Prostate gland (tissue), 2 donors: ENCODE measurements at regions not wholly inside any gene's neighbourhood (a gene's known extent, or its start where the extent isn't known, plus 50 kb on each side); places are given as distances from the start of the nearest gene placed in this dataset.
"Not testable (repeated sequence)": the region's sequence is repeated elsewhere in the genome, so short reads cannot be mapped to it uniquely, and the experiment has no call there.

Source experiments
- DNase-seq: peaks from one replicate; pipeline ENCODE4 v3.0.0-alpha.2; 2019; ENCODE audit warnings: low spot score
- H3K27ac ChIP-seq, 2 donors: fragments of 200-600 bp; sonication (generic); 2 replicates each; pipeline ENCODE4 v1.5.1; 2017 to 2019
- H3K27me3 ChIP-seq: fragments of 200-600 bp; sonication (generic); replicated peaks from 2 replicates; pipeline ENCODE4 v1.5.1; 2019; ENCODE audit not compliant: insufficient read depth
- H3K36me3 ChIP-seq, 2 donors: fragments of 200-600 bp; sonication (generic); 1 replicate in 1 of 2; 2 replicates in 1 of 2; pipeline versions ENCODE4 v1.5.1 to v1.8.1; 2017 to 2019
- H3K4me1 ChIP-seq: fragments of 200-600 bp; sonication (generic); replicated peaks from 2 replicates; pipeline ENCODE4 v1.5.1; 2019
- H3K4me3 ChIP-seq, 2 donors: fragments of 200-600 bp; sonication (generic); 2 replicates each; pipeline ENCODE4 v1.5.1; 2017 to 2019
- H3K9me3 ChIP-seq: fragments of 200-600 bp; sonication (generic); 2 replicates; pipeline ENCODE4 v1.5.1; 2017
- POLR2A ChIP-seq: fragments of 450-650 bp; IDR thresholded peaks from one replicate; pipeline ENCODE4 v1.6.1; 2016; ENCODE audit warnings: antibody characterized with exemption, mild to moderate bottlenecking
- POLR2AphosphoS5 ChIP-seq: sonication (generic); formaldehyde crosslinking; IDR thresholded peaks from one replicate; pipeline ENCODE4 v1.6.1; 2017; ENCODE audit warnings: antibody characterized with exemption
- WGBS: methylation state at CpG from one replicate; pipeline ENCODE4 v1.1.5; 2018; 5-methylcytosine and 5-hydroxymethylcytosine counted together
- intact Hi-C: fragments of 100-400 bp; cut with DNase I; formaldehyde crosslinking; loops from one replicate; pipeline ENCODE4 v1.14.2; 2022
- TF ChIP-seq, protein P1 (sequence below), 4 experiments: fragments of 200-600 bp in 2 of 4; fragments of 450-650 bp in 2 of 4; sonication (generic) in 2 of 4; IDR thresholded peaks; 1 replicate in 3 of 4; 2 replicates in 1 of 4; pipeline ENCODE4 v1.5.1; 2016 to 2019; ENCODE audit warnings: antibody characterized with exemption in 4 of 4, mild to moderate bottlenecking in 2 of 4, moderate library complexity in 2 of 4

DNA sequence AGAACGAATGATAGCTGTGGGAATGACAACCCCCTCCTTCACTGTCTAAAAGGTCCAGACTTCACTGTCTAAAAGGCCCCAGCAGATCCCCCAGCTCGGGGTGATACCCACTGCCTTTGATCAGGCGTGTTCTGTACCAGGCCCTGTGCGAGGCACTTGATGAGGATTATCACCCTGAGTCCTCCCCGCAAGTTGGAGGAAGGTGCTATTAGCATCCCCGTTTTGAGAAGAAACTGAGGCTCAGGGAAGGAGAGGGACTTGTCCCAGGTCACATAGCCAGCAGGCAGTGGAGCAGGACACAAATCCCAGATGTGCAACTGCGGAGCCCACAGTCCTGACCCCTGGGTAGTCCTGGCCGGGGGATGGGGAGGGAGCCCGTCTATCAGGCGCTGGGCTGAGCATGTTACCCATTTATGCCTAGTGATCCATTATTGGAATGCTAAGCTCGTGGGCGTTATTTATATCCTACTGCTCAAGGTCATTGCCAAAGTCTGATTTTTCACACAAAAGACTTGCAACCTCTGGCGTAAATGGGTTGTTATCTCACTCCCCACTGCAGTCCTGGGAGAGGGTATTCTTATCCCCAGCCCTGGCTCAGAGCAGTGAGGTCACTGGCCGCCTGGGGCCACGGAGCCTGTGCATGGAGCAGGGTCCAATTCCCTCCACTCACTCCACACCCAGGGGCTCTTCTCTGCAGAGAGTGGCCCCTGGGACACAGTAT, 722.2 kb downstream of the MATN1 start:
- DNase-seq: no peak
- no peak for TF ChIP-seq POLR2A
- TF ChIP-seq, protein P1, sequence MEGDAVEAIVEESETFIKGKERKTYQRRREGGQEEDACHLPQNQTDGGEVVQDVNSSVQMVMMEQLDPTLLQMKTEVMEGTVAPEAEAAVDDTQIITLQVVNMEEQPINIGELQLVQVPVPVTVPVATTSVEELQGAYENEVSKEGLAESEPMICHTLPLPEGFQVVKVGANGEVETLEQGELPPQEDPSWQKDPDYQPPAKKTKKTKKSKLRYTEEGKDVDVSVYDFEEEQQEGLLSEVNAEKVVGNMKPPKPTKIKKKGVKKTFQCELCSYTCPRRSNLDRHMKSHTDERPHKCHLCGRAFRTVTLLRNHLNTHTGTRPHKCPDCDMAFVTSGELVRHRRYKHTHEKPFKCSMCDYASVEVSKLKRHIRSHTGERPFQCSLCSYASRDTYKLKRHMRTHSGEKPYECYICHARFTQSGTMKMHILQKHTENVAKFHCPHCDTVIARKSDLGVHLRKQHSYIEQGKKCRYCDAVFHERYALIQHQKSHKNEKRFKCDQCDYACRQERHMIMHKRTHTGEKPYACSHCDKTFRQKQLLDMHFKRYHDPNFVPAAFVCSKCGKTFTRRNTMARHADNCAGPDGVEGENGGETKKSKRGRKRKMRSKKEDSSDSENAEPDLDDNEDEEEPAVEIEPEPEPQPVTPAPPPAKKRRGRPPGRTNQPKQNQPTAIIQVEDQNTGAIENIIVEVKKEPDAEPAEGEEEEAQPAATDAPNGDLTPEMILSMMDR (IDR thresholded peaks at IDR 0.05): no peak
- no peak for TF ChIP-seq POLR2AphosphoS5
- Histone ChIP-seq H3K27me3 (no peaks in the 10 kb centered on the region), H3K4me1 (no peaks in the 10 kb centered on the region), H3K27ac (no peak overlapping the region), H3K4me3 (no peak overlapping the region), H3K36me3 (no peaks in the 10 kb centered on the region), H3K9me3 (no peaks in the 10 kb centered on the region)
- WGBS: 64% methylated on average over 15 of the region's 15 CpGs
- intact Hi-C loops: no loop called here

DNA sequence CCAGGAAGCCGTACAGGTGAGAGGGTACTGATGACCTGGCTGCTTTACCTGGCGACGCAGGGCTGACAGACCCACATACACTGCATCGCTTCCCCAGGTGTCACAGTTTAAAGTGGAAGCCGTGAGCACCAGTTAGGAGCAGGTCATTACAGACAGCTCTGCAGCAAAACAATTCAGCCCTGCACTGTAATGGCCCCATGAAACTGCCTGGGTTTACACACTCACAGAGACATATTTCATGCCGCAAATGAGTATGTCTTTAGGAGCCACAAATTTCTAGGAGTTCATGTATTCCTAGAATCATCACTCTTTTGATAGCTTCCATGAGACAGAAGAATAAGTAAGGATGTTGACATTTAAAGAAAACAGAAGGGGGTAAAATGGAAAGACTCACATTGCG, 723.1 kb downstream of the MATN1 start:
- TF ChIP-seq POLR2A: no peak
- TF ChIP-seq, protein P1 (IDR thresholded peaks at IDR 0.05): no peak
- no peak for TF ChIP-seq POLR2AphosphoS5
- H3K9me3 ChIP-seq: no peaks in the 10 kb centered on the region
- intact Hi-C loops: no loop called here
- H3K4me3 ChIP-seq: no peak overlapping the region
- no peaks in the 10 kb centered on the region for H3K36me3 ChIP-seq
- no peak for DNase-seq
- H3K27ac ChIP-seq: no peak overlapping the region
- no peaks in the 10 kb centered on the region for H3K27me3 ChIP-seq
- WGBS: 78% methylated on average over 7 of the region's 7 CpGs
- H3K4me1 ChIP-seq: no peaks in the 10 kb centered on the region

DNA sequence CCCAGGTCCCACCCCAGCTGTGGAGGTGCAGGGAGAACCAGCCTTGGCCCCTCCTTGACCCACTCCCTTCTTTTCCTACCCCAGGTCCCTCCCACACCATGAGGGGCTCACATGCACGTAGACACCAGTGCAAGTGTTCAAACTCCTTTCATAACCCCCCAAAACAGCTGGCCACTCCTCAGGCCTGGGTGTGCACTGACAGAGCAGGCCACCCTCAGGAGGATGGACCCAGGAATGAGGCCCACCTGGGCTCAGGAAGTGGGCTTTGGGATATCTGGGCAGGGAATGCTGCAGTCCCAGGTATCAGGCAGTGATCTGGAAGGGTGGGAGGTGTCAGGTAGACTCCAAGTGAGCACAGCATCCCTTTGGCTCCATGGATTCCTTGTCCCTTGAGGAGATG, 723.8 kb downstream of the MATN1 start:
- Histone ChIP-seq H3K27ac (no peak overlapping the region), H3K27me3 (no peaks in the 10 kb centered on the region), H3K36me3 (no peaks in the 10 kb centered on the region), H3K4me3 (no peak overlapping the region), H3K9me3 (no peaks in the 10 kb centered on the region), H3K4me1 (no peaks in the 10 kb centered on the region)
- DNase-seq: no peak
- TF ChIP-seq, protein P1 (IDR thresholded peaks at IDR 0.05): no peak
- TF ChIP-seq POLR2AphosphoS5 (no peak), POLR2A (no peak)
- 86% methylated on average over 1 of the region's 1 CpG for WGBS
- intact Hi-C loops: no loop called here

DNA sequence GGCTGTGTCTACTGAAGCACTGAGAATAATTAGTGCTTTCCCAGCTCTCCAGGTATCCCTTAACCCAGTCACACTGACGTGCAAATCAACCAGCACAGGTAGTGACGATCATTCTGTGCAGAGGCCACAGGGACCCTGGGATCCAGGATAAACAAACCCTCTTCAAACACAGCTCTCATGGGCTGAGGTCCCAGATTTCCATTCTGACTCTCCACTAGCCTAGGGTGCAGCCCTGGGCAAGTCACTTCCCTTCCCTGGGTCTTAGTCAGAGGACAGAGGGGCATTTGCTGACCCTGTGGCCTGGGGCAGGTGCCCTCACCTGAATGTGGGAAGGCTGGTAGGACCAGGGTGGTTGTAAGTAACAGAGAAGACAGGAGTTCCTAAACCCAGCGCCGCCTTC, 724.7 kb downstream of the MATN1 start:
- DNase-seq: no peak
- Histone ChIP-seq H3K4me3 (no peak overlapping the region), H3K4me1 (no peaks in the 10 kb centered on the region), H3K36me3 (no peaks in the 10 kb centered on the region), H3K27ac (no peak overlapping the region), H3K27me3 (no peaks in the 10 kb centered on the region), H3K9me3 (no peaks in the 10 kb centered on the region)
- 73% methylated on average over 4 of the region's 4 CpGs for WGBS
- TF ChIP-seq, protein P1 (IDR thresholded peaks at IDR 0.05): no peak
- no peak for TF ChIP-seq POLR2AphosphoS5
- no peak for TF ChIP-seq POLR2A
- intact Hi-C loops: no loop called here

DNA sequence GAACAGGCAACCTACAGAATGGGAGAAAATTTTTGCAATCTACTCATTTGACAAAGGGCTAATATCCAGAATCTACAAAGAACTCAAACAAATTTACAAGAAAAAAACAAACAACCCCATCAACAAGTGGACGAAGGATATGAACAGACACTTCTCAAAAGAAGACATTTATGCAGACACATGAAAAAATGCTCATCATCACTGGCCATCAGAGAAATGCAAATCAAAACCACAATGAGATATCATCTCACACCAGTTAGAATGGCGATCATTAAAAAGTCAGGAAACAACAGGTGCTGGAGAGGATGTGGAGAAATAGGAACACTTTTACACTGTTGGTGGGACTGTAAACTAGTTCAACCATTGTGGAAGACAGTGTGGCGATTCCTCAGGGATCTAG, 725.6 kb downstream of the MATN1 start:
- H3K27me3 ChIP-seq, H3K4me1 ChIP-seq, H3K9me3 ChIP-seq, DNase-seq, H3K36me3 ChIP-seq, intact Hi-C loops, H3K4me3 ChIP-seq, H3K27ac ChIP-seq: not testable (repeated sequence)
- WGBS: 65% methylated on average over 2 of the region's 3 CpGs
